H1 (cell line): ENCODE measurements at regions not wholly inside any gene's neighbourhood (a gene's known extent, or its start where the extent isn't known, plus 50 kb on each side); places are given as distances from the start of the nearest gene placed in this dataset.

ENCODE experiments used
- BCL11A ChIP-seq, 2 experiments: IDR thresholded peaks; one replicate each; pipeline ENCODE4 v1.6.1; 2011; ENCODE audit warnings: low read depth in 2 of 2, low read length in 2 of 2, mild to moderate bottlenecking in 2 of 2
- CBX5 ChIP-seq: fragments of 300-800, 300-1000 bp; sonication (generic); IDR thresholded peaks from 2 replicates; pipeline ENCODE4 v1.7.1; 2016; ENCODE audit warnings: antibody characterized with exemption, low read length, low read depth
- CHD1 ChIP-seq: IDR thresholded peaks from 2 replicates; pipeline ENCODE4 v1.6.1; 2012; ENCODE audit warnings: low read depth, low read length, improper control_type of control experiment
- CHD7 ChIP-seq: fragments of 300-600 bp; sonication (generic); IDR thresholded peaks from 2 replicates; pipeline ENCODE4 v1.7.1; 2012; ENCODE audit warnings: low read length, moderate library complexity, mild to moderate bottlenecking, inconsistent platforms; ENCODE audit not compliant: insufficient replicate concordance
- NRF1 ChIP-seq: IDR thresholded peaks from 2 replicates; pipeline ENCODE4 v1.6.1; 2011; ENCODE audit warnings: mild to moderate bottlenecking, low read depth, low read length, improper control_type of control experiment
- SRF ChIP-seq: IDR thresholded peaks from 2 replicates; pipeline ENCODE4 v1.6.1; 2011; ENCODE audit warnings: mild to moderate bottlenecking, low read depth, low read length, moderate library complexity
- SUZ12 ChIP-seq: fragments of 200-600 bp; sonication (generic); IDR thresholded peaks from 2 replicates; pipeline ENCODE4 v1.6.1; 2012; ENCODE audit warnings: mild to moderate bottlenecking, inconsistent platforms, low read length, moderate library complexity, mixed read lengths
- TAF7 ChIP-seq: optimal IDR thresholded peaks from 2 replicates; pipeline ENCODE3; 2011; ENCODE audit warnings: low read depth, mild to moderate bottlenecking, inconsistent platforms, low read length, moderate library complexity, borderline replicate concordance
- ZNF274 ChIP-seq: IDR thresholded peaks from 2 replicates; pipeline ENCODE4 v1.7.0; 2012; ENCODE audit warnings: low read length, borderline replicate concordance; ENCODE audit errors: extremely low read depth
- TF ChIP-seq, protein P1 (sequence below): IDR thresholded peaks from 2 replicates; pipeline ENCODE4 v1.6.1; 2012; ENCODE audit warnings: inconsistent platforms

DNA sequence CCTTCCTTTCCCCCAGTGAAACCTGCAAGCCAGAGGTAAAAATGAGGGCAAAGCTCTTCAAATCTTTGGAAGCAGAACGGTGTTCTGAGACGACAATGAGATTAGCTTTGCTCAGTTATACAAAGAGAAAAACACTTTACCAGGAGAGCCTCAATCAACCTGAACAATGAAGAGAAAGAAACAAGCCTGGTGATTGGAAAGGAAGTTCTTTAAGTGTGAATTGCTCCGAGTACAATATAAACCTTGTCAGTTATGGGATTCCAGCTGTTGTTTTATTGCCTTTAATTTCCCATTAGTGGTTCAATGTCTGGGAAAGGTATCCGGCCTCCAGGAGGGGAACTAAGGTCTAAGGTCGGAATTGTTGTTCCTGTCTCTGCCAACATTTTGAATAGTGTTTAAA, 901.6 kb downstream of the EPHA4 start (continued):
- no peak for TF ChIP-seq CHD7
- TF ChIP-seq ZNF274 = no peak
- TF ChIP-seq BCL11A (IDR thresholded peaks at IDR 0.05; ENCODE audit: low read depth in 2 of 2, low read length in 2 of 2) = no peak
- no peak for TF ChIP-seq CBX5
- TF ChIP-seq, protein P1, sequence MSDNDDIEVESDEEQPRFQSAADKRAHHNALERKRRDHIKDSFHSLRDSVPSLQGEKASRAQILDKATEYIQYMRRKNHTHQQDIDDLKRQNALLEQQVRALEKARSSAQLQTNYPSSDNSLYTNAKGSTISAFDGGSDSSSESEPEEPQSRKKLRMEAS = no peak
- TF ChIP-seq NRF1 = no peak
- TF ChIP-seq TAF7 = no peak
- TF ChIP-seq SRF = no peak
- TF ChIP-seq CHD1 = no peak
- no peak for TF ChIP-seq SUZ12
